ENCODE measurements at regions not wholly inside any gene's neighbourhood (a gene's known extent, or its start where the extent isn't known, plus 50 kb on each side); places are given as distances from the start of the nearest gene placed in this dataset.

GRCh38 chr2:66014450-66014849 is 420.5 kb upstream of the MEIS1 start:
- H3K4me3 Mint-ChIP-seq = no peak overlapping the region
- DNase-seq (ENCODE audit: low spot score in 2 of 2, unreplicated experiment in 2 of 2) = no peak
- H3K27me3 Mint-ChIP-seq (ENCODE audit: low read depth) = no peaks in the 10 kb centered on the region
- H3K9me3 Mint-ChIP-seq = peaks cover 8% of the 10 kb centered on the region
- H3K4me1 Mint-ChIP-seq = peaks cover 30% of the 10 kb centered on the region
- TF ChIP-seq, protein P1, sequence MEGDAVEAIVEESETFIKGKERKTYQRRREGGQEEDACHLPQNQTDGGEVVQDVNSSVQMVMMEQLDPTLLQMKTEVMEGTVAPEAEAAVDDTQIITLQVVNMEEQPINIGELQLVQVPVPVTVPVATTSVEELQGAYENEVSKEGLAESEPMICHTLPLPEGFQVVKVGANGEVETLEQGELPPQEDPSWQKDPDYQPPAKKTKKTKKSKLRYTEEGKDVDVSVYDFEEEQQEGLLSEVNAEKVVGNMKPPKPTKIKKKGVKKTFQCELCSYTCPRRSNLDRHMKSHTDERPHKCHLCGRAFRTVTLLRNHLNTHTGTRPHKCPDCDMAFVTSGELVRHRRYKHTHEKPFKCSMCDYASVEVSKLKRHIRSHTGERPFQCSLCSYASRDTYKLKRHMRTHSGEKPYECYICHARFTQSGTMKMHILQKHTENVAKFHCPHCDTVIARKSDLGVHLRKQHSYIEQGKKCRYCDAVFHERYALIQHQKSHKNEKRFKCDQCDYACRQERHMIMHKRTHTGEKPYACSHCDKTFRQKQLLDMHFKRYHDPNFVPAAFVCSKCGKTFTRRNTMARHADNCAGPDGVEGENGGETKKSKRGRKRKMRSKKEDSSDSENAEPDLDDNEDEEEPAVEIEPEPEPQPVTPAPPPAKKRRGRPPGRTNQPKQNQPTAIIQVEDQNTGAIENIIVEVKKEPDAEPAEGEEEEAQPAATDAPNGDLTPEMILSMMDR (IDR thresholded peaks at IDR 0.05; ENCODE audit: unreplicated experiment) = no peak
- no peak overlapping the region for H3K27ac Mint-ChIP-seq
- peaks cover 3% of the 10 kb centered on the region for H3K36me3 Mint-ChIP-seq

GRCh38 chr2:66013456-66013855 is 421.5 kb upstream of the MEIS1 start:
- Mint-ChIP-seq H3K36me3 (peaks cover 3% of the 10 kb centered on the region), H3K4me1 (peaks cover 28% of the 10 kb centered on the region), H3K27ac (no peak overlapping the region), H3K4me3 (no peak overlapping the region), H3K9me3 (peaks cover 8% of the 10 kb centered on the region), H3K27me3 (ENCODE audit: low read depth) (no peaks in the 10 kb centered on the region)
- DNase-seq (ENCODE audit: low spot score in 2 of 2, unreplicated experiment in 2 of 2) = no peak
- TF ChIP-seq, protein P1 (IDR thresholded peaks at IDR 0.05; ENCODE audit: unreplicated experiment) = no peak

GRCh38 chr2:66003931-66004330 is 431.0 kb upstream of the MEIS1 start:
- Mint-ChIP-seq H3K9me3 (peaks cover 22% of the 10 kb centered on the region), H3K27ac (no peak overlapping the region), H3K27me3 (ENCODE audit: low read depth) (no peaks in the 10 kb centered on the region), H3K36me3 (no peaks in the 10 kb centered on the region), H3K4me3 (no peak overlapping the region), H3K4me1 (no peaks in the 10 kb centered on the region)
- TF ChIP-seq, protein P1 (IDR thresholded peaks at IDR 0.05; ENCODE audit: unreplicated experiment) = no peak
- DNase-seq (ENCODE audit: low spot score in 2 of 2, unreplicated experiment in 2 of 2) = no peak

DNA sequence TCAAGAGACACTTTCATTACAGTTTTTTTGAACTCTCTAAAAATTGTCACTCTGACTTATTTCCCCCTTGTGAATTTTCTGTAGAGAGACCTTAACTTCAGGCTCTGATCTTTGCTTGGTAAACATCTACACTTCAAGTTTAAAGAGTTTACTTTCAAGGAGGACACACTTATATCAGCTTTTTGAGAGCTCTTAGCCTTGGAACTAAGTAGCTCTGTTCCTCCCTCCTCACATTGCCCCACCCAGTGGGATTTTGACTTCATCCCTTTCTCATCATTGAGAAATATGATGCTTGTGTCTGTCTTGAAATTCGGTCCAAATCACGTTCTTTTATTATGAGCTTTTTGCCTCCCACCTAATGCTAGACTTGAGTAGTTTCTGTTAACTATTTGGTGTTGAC is 433.4 kb upstream of the MEIS1 start:
- H3K27ac Mint-ChIP-seq = no peak overlapping the region
- no peak for DNase-seq (ENCODE audit: low spot score in 2 of 2, unreplicated experiment in 2 of 2)
- H3K27me3 Mint-ChIP-seq (ENCODE audit: low read depth) = no peaks in the 10 kb centered on the region
- TF ChIP-seq, protein P1 (IDR thresholded peaks at IDR 0.05; ENCODE audit: unreplicated experiment) = no peak
- no peaks in the 10 kb centered on the region for H3K36me3 Mint-ChIP-seq
- no peak overlapping the region for H3K4me3 Mint-ChIP-seq
- H3K4me1 Mint-ChIP-seq = no peaks in the 10 kb centered on the region
- H3K9me3 Mint-ChIP-seq = peaks cover 18% of the 10 kb centered on the region

DNA sequence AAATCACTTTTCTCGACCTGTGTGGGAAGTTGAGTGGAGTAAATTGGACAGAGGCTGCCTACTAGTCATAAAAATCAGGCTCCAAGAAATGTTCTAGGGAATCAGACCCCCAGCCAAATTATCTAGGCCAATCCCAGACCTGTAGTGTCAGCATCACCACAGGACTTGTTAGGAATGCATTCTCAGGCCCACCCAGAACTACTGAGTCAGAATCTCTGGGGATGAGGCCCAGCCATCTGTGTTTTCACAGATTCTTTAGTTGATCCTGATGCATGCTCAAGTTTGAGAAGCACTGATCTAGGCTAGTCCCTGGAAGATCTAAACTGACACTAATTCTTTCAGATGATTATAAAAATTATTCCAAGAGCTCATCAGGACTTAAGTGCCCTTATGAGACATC is 434.0 kb upstream of the MEIS1 start:
- TF ChIP-seq, protein P1 (IDR thresholded peaks at IDR 0.05; ENCODE audit: unreplicated experiment) = no peak
- Mint-ChIP-seq H3K4me3 (no peak overlapping the region), H3K36me3 (no peaks in the 10 kb centered on the region), H3K27me3 (ENCODE audit: low read depth) (no peaks in the 10 kb centered on the region), H3K4me1 (no peaks in the 10 kb centered on the region), H3K9me3 (peaks cover 18% of the 10 kb centered on the region), H3K27ac (no peak overlapping the region)
- no peak for DNase-seq (ENCODE audit: low spot score in 2 of 2, unreplicated experiment in 2 of 2)

GRCh38 chr2:65999796-66000195 is 435.1 kb upstream of the MEIS1 start:
- peaks cover 11% of the 10 kb centered on the region for H3K9me3 Mint-ChIP-seq
- TF ChIP-seq, protein P1 (IDR thresholded peaks at IDR 0.05; ENCODE audit: unreplicated experiment) = no peak

More at GRCh38 chr2:65999796-66000195, 435.1 kb upstream of the MEIS1 start:
- no peak for DNase-seq (ENCODE audit: low spot score in 2 of 2, unreplicated experiment in 2 of 2)
- H3K27ac Mint-ChIP-seq = no peak overlapping the region
- H3K4me1 Mint-ChIP-seq = no peaks in the 10 kb centered on the region
- no peaks in the 10 kb centered on the region for H3K36me3 Mint-ChIP-seq
- H3K4me3 Mint-ChIP-seq = no peak overlapping the region
- no peaks in the 10 kb centered on the region for H3K27me3 Mint-ChIP-seq (ENCODE audit: low read depth)

All from mesothelial cell of epicardium (in vitro differentiated cells).